HG03439 (cell line): ENCODE measurements at regions not wholly inside any gene's neighbourhood (a gene's known extent, or its start where the extent isn't known, plus 50 kb on each side); places are given as distances from the start of the nearest gene placed in this dataset.

Experiments
- ATAC-seq: cut with Tn5 transposase; IDR thresholded peaks from one replicate; pipeline ENCODE4 v1.9.1; 2021; ENCODE audit warnings: mild to moderate bottlenecking, moderate library complexity; ENCODE audit not compliant: unreplicated experiment

DNA sequence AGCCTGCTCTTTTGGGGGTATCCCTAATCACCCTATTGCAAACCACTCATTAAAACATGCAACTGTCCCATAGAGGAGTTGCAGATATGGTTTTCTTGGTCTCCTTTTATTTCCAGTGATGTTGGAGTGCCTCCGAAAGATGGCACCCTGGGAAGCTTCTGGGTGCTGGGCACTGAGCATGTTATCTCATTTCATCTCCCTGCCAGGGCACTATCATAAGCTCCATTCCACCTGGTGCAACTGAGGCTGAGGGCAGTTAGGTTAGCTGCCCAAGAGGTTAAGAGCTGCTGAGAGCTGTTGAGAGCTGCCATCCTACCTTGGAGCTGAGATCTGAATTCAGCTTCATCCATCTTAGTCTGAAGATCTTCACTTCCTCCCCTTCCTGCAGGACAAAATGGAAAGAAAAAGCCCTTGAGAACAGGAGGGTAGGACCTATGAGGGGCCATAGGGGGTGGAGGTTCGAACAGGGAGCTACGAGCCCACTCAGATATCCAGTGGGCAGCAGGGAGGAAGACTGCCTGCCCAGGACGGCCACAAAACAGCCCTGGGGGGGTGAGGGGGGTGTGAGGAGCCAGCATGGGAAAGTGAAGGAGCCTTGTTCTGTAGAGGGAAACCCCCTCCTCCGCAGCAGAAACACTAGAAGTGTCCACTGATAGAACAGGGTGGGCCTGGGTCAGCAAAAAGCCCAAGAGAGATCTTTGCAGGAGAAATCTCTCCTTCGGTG is 202.5 kb downstream of the ZFP36L2 start:
- ATAC-seq, result no peak

DNA sequence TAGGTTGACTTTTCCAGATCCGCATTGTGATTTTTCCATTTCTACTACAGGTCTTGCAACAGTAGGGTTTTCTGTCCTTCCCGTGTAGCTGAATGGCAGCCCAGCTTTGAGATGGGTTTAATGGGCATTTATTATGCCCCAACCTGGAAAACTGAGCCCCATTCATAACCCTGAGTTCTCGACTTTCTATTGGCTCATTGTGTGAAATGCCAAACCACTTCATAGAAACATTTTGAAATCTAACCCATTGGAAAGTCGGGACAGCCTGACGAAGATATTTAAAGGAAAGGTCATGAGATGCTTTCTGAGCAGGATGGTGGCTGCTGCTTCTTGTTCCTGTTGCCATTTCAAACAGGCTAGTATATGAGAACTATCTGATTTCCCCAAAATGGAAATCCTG is 203.5 kb downstream of the ZFP36L2 start:
- ATAC-seq, result no peak

DNA sequence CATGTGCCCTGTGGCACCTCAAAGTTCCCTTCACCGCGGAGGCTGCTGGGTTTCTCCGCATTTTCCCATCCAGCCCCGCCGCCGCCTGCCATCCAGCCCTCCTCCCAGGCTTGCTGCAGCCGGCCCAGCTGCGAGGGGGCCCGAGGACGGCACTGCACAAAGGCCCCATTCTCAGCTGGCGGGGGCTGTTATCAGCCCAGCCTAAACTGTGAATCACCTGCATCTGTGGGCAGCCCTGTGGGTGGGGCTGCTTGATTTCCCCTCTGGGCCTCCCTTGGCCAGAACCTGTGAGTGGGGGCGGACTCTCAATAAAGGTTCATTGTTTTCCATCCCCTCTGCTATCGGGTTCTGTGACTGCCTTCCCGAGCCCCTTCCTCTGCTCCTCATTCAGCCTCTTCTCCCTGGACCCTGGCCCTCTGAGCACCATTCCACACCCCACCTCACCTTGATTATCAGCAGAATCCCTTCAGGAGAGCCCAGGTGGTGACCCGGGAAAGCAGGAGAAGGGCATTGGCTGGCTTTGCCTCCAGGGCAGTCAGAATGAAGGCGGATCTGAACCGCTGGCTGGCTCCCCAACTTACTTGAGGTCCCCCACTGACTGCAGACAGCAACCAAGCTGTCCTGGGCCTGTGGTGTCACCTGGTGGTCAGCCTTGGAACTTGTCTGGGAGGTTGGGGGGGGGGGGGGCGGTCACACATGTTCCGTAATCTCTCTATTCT is 204.5 kb downstream of the ZFP36L2 start:
- no peak for ATAC-seq

DNA sequence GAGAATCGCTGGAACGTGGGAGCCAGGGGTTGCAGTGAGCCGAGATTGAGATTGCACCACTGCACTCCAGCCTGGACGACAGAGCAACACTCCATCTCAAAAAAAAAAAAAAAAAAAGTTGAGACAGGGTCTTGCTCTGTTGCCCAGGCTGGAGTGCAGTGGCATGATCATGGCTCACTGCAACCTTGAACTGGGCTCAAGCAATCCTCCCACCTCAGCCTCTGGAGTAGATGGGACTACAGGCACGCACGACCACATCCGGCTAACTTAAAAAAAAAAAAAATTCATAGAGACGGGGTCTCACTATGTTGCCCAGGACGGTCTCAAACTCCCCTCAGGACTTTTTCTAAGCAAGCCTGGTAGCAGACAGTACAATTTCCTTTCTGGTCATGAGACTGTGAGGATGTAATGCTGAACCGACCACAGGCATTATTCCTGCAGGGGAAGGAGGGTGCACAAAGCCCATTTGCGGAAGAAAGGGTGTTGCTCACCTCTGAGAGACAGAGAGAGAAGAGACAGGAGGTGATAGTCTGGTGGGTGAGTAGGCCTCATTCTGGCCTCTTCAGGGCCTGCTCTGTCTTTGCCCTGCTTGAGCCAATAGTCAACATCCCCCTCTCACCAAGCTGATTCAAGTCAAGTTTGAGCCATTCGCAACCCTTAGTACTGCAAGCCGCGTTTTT is 205.3 kb downstream of the ZFP36L2 start:
- ATAC-seq, result no peak

DNA sequence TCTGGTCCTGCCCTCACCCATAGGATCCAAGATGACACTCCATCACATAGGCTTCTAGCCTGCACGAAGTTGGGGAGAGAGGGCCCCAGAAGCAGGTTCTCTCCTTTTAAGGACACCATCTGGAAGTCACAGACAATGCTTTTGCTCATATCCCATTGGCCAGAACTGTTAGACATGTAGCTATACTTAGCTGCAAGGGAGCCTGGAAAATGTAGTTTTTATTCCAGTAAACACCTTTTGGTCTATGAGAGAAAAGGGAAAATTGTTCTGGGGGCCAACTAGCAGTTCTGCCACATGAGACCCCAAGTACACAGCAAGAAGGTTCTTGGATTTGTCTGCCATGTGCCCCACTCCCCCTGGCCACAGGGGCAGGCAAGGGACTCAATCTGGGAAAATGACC is 206.1 kb downstream of the ZFP36L2 start:
- ATAC-seq, result no peak

DNA sequence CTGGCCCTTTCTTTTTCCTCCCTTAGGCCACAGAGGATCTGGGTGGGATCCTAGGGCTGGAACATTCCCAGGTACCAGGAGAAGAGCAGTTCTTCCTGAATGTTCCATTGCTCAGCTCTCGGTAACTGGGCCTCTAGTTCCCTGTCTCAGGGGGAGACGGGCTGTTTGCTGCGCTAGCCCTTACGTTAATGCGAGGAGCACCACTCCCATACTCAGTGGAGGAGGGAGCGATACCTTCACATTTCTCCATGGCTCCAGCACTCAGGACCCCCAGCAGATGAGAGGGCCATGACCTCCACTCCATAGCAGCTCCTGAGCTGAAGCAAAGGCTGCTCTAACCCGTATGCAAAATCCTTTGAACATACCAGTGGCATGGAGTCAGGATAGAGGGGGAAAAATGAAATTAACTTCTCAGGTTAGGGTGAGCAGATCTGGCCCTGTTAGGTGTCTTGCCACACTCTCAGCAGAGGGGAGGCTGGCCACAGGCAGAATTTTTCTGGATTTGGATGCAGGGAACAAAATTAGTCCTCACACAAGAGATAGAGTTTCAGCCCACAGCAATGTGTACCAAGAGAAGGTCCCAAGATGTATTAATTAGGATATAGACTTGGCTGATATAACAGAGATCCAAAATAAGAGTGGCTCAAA is 206.7 kb downstream of the ZFP36L2 start:
- no peak for ATAC-seq

DNA sequence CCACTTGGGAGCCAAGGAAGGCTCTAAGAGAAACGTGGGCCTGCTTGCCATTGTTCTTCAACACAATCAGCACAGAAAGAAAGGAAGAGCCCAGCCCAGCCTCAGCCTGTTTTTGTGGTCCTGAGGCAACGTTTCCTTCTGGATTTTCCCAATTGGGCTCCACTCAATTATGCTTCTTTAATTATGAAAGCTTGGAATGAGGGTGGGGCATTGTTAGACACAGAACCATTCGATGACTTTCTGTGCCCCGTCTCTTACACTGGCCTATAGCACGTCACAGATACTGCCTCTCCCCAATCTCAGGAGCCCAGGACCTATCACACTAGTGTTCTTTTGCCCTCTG is 207.4 kb downstream of the ZFP36L2 start:
- ATAC-seq, result no peak

DNA sequence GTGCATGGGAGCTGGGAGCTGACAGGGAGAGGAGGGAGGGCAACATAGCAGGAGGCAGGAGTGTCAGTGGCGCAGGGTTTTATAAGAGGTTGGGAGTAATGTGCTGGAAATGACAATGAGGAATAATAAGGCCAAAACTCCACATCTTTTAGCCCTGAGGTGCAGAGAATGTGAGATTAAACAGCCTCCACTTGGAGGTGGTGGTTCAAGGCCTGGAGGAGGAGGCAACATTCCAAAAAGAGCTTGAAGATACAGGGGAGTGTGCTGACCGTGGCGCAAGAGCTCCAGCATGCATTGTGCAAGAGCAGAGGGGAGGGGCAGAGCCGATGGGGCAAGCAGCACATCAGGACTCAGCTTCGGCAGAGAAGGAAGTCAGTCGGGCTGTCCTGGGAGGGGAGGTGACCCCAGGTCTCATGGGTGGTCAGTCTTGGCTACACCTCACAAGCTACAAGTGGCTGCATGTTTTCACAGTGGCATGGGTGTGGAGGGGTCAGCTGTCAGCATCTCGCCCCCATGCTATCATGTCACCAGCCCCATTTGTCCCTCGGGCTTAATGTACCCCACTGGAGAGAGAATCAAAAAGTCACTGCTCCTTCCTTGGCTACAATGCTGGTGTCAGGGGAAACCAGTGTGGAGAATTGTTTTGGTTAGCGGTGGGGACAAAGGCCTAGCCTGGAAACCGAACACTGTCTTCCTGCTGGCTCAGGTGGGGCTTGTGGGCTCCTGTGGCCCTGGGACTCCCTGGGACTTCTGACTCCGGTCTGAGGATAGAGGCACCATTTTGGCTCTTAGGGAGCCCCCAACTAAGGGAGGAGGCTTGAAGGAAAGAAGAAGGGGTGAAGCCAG is 208.0 kb downstream of the ZFP36L2 start:
- no peak for ATAC-seq

DNA sequence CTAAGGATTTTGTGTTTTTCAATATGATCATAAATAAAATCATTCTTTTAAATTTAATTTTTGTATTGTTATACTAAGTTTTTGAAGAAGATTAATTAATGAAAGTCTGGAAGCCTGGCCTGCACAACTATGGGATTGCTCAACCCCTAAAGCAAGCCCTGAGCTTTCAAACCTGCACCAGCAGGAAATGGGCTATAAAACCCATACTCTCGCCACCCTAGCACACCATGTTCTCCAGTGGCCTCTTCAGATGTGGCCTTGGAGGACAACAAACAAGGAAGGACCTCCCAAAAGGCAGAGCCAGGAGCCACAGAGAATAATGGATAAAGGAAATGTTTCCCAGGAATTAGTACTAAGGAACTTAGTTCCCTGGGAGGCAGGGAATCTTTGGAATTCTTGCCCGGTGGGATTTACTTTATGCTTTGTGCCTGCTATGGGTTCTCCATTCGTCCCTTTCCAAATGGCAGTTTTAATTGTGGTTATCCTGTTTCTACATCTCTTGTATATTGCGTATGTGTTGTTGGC is 212.5 kb downstream of the ZFP36L2 start:
- ATAC-seq, result no peak

DNA sequence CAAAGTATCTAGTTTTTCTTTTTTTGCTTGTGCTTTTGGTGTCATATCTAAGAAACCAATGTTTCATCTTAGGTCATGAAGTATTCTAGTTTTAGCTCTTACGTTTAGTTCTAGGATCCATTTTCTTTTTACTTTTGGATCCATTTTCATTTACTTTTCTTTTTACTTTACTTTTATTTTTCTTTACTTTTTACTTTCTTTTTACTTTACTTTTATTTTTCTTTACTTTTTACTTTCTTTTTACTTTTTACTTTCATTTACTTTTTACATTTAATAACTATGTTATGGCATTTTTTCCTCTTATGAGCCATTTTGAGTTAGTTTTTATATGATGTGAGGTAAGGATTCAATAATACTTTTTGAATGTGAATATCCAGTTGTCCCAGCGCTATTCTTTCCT is 213.4 kb downstream of the ZFP36L2 start:
- ATAC-seq, result no peak

DNA sequence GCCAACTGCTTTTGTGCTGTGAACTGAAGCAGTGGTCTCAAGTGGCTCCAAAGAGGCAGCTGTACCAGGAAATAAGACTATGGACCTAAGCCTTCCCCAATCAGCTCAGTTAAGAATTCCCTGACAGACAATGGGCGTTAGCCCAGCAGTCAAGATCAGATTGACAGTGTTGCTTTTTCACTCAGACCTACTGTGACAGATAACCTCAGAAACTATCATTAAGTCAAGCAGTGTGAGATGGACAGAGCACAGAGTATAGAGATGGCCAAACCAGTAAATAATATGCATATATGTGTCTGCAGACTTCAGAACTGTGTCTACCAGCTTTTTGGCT is 215.3 kb downstream of the ZFP36L2 start:
- no peak for ATAC-seq

DNA sequence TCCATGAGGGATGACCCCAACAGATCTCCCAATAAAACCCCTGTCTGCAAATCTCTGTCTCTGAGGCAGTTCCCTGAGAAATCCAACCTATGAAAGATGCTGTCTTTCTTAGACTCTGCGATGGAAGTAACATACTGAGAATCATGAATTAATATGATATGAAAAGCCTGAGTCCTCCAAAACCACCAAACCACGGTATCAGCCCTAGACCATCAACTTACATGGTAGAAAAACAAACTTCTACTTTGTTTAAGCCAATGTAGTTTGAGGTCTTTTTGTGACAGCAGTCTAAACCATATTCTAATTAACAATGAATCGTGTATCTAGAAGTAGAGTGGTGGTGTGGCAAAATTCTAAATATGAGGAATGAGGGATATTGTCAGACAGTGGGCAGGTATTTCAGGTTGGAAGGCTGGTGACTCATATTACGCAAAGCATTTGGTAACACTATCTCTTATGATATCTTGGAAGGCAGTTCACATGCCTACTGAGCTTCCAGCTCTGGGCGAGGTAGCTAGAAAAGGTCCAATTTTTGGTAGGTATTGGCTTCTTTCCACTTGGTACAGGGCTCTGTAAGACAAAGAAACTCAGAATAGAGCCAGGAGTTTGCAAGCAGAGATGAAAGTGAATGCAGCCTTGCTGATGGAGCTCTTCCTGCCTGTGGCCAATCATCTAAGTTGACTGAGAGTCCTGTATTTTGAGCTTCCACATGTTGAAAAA is 215.8 kb downstream of the ZFP36L2 start:
- no peak for ATAC-seq

DNA sequence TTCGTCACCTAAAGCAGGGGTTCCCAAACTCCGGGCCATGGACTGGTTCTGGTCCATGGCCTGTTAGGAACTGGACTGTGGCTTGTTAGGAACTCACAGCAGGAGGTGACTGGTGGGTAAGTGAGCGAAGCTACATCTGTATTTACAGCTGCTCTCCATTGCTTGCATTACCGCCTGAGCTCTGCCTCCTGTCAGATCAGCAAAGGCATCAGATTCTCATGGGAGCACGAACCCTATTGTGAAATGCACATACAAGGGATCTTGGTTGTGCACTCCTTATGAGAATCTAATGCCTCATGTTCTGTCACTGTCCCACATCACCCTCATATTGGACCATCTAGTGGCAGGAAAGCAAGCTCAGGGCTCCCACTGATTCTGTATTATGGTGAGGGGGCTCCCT is 217.0 kb downstream of the ZFP36L2 start:
- ATAC-seq, result no peak

DNA sequence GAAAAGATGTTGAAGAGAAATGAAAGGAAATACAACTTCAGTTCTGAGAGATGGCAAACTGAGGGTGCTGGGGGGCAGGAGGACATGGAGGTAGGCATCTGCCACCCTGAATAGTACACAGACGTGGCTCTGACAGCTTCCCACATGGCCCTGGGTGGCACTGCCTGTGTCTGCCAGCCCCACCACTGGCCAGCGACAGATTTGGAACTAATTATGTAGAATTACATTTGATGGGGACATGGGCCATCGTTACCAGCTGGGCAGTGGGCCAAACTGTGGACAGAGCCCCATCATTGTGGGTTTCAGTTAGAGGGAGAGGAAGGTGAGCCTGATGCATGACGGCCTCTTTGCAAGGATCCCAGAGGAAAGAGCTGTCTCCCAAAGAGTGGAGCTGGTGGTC is 216.0 kb upstream of the HAAO start:
- no peak for ATAC-seq

DNA sequence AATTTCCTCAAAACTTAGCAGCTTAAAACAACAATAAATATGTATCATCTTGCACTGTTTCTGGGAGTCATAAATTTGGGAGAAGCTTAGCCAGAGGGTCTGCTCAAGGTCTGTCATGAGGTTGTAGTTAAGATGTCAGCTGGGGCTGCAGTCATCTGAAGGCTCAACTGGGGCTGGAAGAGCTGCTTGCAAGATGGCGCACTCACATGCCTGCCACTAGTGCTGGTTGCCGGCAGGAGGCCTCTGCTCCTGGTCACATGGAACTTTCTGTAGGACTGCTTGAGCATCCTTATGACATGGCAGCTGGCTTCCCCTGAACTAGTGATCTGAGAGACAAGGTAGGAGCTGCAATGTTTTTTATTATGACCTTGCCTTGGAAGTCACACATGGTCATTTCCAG is 215.5 kb upstream of the HAAO start:
- no peak for ATAC-seq

DNA sequence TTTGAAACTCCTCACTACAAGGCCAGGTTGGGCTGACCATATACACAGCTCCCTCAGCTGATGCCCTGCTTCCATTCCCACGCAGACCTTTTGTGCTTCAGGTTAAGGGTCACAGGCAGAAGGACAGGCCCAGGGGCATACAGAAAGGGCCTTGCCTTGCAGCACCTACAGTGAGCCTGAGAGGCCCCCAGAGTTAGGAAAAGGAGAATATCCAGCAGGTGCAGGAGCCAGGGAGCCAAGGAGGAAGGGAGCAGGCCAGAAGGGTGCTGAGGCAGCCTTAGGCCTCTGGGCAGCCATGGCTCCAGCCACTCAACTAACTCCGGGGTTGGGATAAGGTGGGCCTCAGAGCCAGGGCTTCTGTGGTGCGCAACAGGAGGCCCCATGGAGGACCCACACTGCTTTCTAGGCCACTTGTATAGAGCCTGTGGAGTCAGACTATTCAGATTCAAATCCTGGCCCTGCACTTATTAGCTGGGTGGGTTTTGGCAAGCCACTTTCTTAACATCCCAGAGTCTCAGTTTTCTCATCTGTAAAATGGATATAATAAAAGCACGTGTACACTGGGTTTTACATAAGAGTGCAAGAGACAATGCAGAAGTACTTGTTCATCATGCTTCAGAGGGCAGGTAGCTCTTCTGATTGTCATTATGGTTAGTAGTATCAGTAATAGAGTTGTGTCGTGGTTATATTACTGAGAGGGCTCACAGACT is 214.6 kb upstream of the HAAO start:
- ATAC-seq, result no peak

DNA sequence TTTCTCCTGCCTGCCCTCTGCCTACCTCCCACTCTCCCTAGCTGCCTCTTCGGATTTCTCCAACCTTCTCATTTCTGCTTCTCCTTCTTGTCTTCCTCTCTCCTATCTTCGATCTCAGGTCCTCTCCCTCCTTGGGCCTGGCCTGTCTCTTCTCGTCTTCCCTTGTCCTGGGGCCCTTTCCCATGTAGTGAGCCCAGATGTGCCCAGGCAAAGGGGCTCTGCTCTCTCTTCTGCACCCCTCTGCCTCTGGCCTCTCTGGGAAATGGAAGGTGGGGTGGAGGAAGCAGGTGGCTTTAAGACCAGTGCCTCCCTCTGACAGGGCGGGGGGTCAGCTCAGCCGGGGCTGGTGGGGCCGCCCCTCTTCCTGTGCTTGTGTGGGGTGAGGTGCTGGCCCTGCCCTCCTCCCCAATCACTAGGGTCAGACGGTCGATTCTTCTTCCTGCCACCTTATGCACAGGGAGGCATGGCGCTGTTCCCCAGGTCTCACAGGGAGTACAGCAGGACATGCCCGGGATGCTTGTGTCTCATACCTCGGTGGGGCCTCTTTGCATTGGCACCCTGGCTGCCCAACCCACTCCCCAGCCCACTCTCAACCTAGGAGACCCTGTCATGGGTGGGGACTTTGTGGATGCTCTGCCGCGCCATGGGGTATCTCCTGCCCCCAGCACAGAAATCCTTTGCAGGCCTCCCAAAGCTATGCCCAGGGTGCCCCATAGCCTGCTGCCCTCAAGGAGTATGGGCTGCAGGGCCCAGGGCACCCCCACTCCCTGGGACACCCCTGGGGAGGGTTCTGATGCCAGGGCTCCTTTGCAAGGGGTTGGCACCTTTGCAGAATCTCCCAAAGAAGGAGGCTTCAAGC is 213.8 kb upstream of the HAAO start:
- ATAC-seq, result no peak

DNA sequence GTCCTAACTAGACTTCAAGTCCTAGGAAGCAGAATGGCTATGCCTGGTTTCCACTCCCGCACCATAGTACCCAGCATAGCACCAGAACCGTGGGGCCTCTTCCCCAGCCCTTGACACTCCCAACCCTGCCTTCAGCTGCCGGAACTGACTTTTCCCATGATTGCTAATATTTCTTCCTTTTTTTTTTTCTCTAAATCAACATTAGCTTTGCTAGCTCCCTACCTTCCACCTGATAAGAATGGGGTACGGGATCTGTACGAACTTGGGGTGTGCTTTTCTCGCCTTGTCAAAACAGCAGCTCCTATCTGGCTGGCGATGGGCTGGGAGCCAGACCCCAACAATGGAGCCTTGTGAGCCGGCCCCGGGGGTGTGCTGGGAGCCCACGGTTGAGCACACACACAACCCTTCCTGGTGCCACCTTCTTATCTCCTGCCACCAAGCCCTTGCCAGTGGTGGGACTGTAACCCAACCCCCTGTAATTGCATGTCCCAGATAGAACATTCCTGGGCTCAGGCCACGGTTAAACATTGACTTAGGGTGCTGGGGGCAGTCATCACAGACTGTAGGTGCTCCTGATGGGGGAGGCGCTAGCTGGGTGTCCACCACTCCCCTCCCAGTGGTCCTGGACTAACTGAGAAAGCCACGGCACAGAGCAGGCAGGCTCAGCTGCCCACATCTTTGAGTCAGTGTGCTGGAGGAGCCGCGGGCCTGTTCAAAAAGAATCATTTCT is 213.0 kb upstream of the HAAO start:
- no peak for ATAC-seq
